ENCODE measurements at regions not wholly inside any gene's neighbourhood (a gene's known extent, or its start where the extent isn't known, plus 50 kb on each side); places are given as distances from the start of the nearest gene placed in this dataset.

DNA sequence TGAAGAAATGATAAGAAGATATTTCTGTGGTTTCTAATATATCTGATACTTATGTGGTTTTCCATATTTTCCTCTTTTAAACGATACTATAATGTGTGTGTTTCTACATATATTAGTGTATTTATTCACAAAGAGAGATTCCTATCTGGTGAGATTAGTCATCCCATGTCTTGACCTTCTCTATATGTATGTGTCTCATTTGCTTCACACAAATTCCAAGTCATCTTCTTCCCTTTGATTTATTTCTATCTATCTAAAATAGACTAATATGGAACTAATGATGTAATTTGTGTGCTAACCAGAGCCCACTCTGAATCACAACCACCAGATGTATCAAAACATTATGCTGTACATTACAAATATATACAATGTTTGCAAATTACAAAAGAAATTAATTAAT lies 154.7 kb upstream of the KCNMB2 start:
- TF ChIP-seq, protein P1, sequence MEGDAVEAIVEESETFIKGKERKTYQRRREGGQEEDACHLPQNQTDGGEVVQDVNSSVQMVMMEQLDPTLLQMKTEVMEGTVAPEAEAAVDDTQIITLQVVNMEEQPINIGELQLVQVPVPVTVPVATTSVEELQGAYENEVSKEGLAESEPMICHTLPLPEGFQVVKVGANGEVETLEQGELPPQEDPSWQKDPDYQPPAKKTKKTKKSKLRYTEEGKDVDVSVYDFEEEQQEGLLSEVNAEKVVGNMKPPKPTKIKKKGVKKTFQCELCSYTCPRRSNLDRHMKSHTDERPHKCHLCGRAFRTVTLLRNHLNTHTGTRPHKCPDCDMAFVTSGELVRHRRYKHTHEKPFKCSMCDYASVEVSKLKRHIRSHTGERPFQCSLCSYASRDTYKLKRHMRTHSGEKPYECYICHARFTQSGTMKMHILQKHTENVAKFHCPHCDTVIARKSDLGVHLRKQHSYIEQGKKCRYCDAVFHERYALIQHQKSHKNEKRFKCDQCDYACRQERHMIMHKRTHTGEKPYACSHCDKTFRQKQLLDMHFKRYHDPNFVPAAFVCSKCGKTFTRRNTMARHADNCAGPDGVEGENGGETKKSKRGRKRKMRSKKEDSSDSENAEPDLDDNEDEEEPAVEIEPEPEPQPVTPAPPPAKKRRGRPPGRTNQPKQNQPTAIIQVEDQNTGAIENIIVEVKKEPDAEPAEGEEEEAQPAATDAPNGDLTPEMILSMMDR (IDR thresholded peaks at IDR 0.05; ENCODE audit: low read depth, low read length, poor library complexity, severe bottlenecking) = no peak
- no peak for TF ChIP-seq EZH2phosphoT487 (IDR thresholded peaks at IDR 0.05; ENCODE audit: borderline replicate concordance, low read length)
